ENCODE measurements at regions not wholly inside any gene's neighbourhood (a gene's known extent, or its start where the extent isn't known, plus 50 kb on each side); places are given as distances from the start of the nearest gene placed in this dataset.

GRCh38 chr9:24118190-24118589 lies 292.1 kb upstream of the ELAVL2 start:
- DNase-seq: no peak
- Histone ChIP-seq H3K4me1 (ENCODE audit: control insufficient read depth in 5 of 5, insufficient read depth in 5 of 5, low read length in 5 of 5) (no peaks in the 10 kb centered on the region), H3K27ac (ENCODE audit: low read depth in 1 of 2, low read length in 1 of 2) (no peak overlapping the region), H3K9ac (ENCODE audit: insufficient read depth in 1 of 2, low read length in 2 of 2) (no peak overlapping the region), H3K36me3 (ENCODE audit: control insufficient read depth in 4 of 4, insufficient read depth in 4 of 4, low read length in 4 of 4) (no peaks in the 10 kb centered on the region), H3K4me3 (no peak overlapping the region), H3K9me3 (ENCODE audit: control insufficient read depth in 4 of 4, insufficient read depth in 3 of 4, low read length in 3 of 4) (no peaks in the 10 kb centered on the region), H3K27me3 (ENCODE audit: control insufficient read depth in 3 of 3, insufficient read depth in 3 of 3, low read length in 2 of 3) (no peaks in the 10 kb centered on the region)
- no peak for ATAC-seq (ENCODE audit: insufficient read depth, low FRiP score)
- WGBS, 2 donors: 82 to 93% methylated on average over 5 of the region's 5 CpGs
- no peak for TF ChIP-seq CTCF (IDR thresholded peaks at IDR 0.05; ENCODE audit: control extremely low read depth, extremely low read depth)

- Histone ChIP-seq H3K4me1 (ENCODE audit: control insufficient read depth in 5 of 5, insufficient read depth in 5 of 5, low read length in 5 of 5) (no peaks in the 10 kb centered on the region), H3K4me3 (no peak overlapping the region), H3K9ac (ENCODE audit: insufficient read depth in 1 of 2, low read length in 2 of 2) (no peak overlapping the region), H3K9me3 (ENCODE audit: control insufficient read depth in 4 of 4, insufficient read depth in 3 of 4, low read length in 3 of 4) (peaks cover 0 to 5% (median 2%) of the 10 kb centered on the region in 4 donors), H3K27ac (ENCODE audit: low read depth in 1 of 2, low read length in 1 of 2) (no peak overlapping the region), H3K27me3 (ENCODE audit: control insufficient read depth in 3 of 3, insufficient read depth in 3 of 3, low read length in 2 of 3) (no peaks in the 10 kb centered on the region), H3K36me3 (ENCODE audit: control insufficient read depth in 4 of 4, insufficient read depth in 4 of 4, low read length in 4 of 4) (no peaks in the 10 kb centered on the region)
- ATAC-seq (ENCODE audit: insufficient read depth, low FRiP score) (no peak), DNase-seq (no peak)
- WGBS, 2 donors: 58 to 71% methylated on average over 1 of the region's 1 CpG
- no peak for TF ChIP-seq CTCF (IDR thresholded peaks at IDR 0.05; ENCODE audit: control extremely low read depth, extremely low read depth)
These were observed 270.7 kb upstream of the ELAVL2 start for GRCh38 chr9:24096756-24097155.

GRCh38 chr9:24095246-24095645 lies 269.2 kb upstream of the ELAVL2 start:
- DNase-seq: no peak
- H3K9ac ChIP-seq (ENCODE audit: insufficient read depth in 1 of 2, low read length in 2 of 2): no peak overlapping the region
- peaks cover 0 to 5% (median 2%) of the 10 kb centered on the region in 4 donors for H3K9me3 ChIP-seq (ENCODE audit: control insufficient read depth in 4 of 4, insufficient read depth in 3 of 4, low read length in 3 of 4)
- no peaks in the 10 kb centered on the region for H3K4me1 ChIP-seq (ENCODE audit: control insufficient read depth in 5 of 5, insufficient read depth in 5 of 5, low read length in 5 of 5)
- TF ChIP-seq CTCF (IDR thresholded peaks at IDR 0.05; ENCODE audit: control extremely low read depth, extremely low read depth): no peak
- H3K27me3 ChIP-seq (ENCODE audit: control insufficient read depth in 3 of 3, insufficient read depth in 3 of 3, low read length in 2 of 3): no peaks in the 10 kb centered on the region
- no peak for ATAC-seq (ENCODE audit: insufficient read depth, low FRiP score)
- no peak overlapping the region for H3K27ac ChIP-seq (ENCODE audit: low read depth in 1 of 2, low read length in 1 of 2)
- no peaks in the 10 kb centered on the region for H3K36me3 ChIP-seq (ENCODE audit: control insufficient read depth in 4 of 4, insufficient read depth in 4 of 4, low read length in 4 of 4)
- no peak overlapping the region for H3K4me3 ChIP-seq
- 78 to 87% methylated on average over 2 of the region's 2 CpGs for WGBS, 2 donors

GRCh38 chr9:24090566-24090965 lies 264.5 kb upstream of the ELAVL2 start:
- no peak overlapping the region for H3K9ac ChIP-seq (ENCODE audit: insufficient read depth in 1 of 2, low read length in 2 of 2)
- no peak for DNase-seq
- peaks cover 0 to 5% (median 0%) of the 10 kb centered on the region in 4 donors for H3K9me3 ChIP-seq (ENCODE audit: control insufficient read depth in 4 of 4, insufficient read depth in 3 of 4, low read length in 3 of 4)
- no peaks in the 10 kb centered on the region for H3K36me3 ChIP-seq (ENCODE audit: control insufficient read depth in 4 of 4, insufficient read depth in 4 of 4, low read length in 4 of 4)
- H3K27me3 ChIP-seq (ENCODE audit: control insufficient read depth in 3 of 3, insufficient read depth in 3 of 3, low read length in 2 of 3): no peaks in the 10 kb centered on the region
- H3K4me3 ChIP-seq: no peak overlapping the region
- no peak for ATAC-seq (ENCODE audit: insufficient read depth, low FRiP score)
- no peak overlapping the region for H3K27ac ChIP-seq (ENCODE audit: low read depth in 1 of 2, low read length in 1 of 2)
- 84 to 87% methylated on average over 6 of the region's 6 CpGs for WGBS, 2 donors
- no peaks in the 10 kb centered on the region for H3K4me1 ChIP-seq (ENCODE audit: control insufficient read depth in 5 of 5, insufficient read depth in 5 of 5, low read length in 5 of 5)
- TF ChIP-seq CTCF (IDR thresholded peaks at IDR 0.05; ENCODE audit: control extremely low read depth, extremely low read depth): no peak

All from lung (tissue), 11 donors.